Embryonic facial prominence (tissue), 1 donor: ENCODE measurements at regions not wholly inside any gene's neighbourhood (a gene's known extent, or its start where the extent isn't known, plus 50 kb on each side); places are given as distances from the start of the nearest gene placed in this dataset.
"Not testable (repeated sequence)": the region's sequence is repeated elsewhere in the genome, so short reads cannot be mapped to it uniquely, and the experiment has no call there.

Experiments used
- DNase-seq: peaks from one replicate; pipeline ENCODE4 v3.0.0-alpha.2; 2016; ENCODE audit errors: extremely low spot score

- no peak for DNase-seq
These were observed 363.3 kb upstream of the KLF4 start for GRCh38 chr9:107852891-107853290.

- DNase-seq: no peak
These were observed 361.1 kb upstream of the KLF4 start for GRCh38 chr9:107850653-107851052.

- DNase-seq: no peak
These were observed 358.7 kb upstream of the KLF4 start for GRCh38 chr9:107847978-107848964.

- no peak for DNase-seq
These were observed 353.0 kb upstream of the KLF4 start for GRCh38 chr9:107842530-107842929.

GRCh38 chr9:107841076-107841475 is 351.5 kb upstream of the KLF4 start:
- no peak for DNase-seq

GRCh38 chr9:107839371-107839770 is 349.8 kb upstream of the KLF4 start:
- DNase-seq: no peak

- no peak for DNase-seq
These were observed 349.2 kb upstream of the KLF4 start for GRCh38 chr9:107838766-107839165.

GRCh38 chr9:107836300-107836699 is 346.7 kb upstream of the KLF4 start:
- no peak for DNase-seq

- no peak for DNase-seq
These were observed 343.7 kb upstream of the KLF4 start for GRCh38 chr9:107833295-107833694.

GRCh38 chr9:107832871-107833270 is 343.3 kb upstream of the KLF4 start:
- DNase-seq: no peak

- DNase-seq: no peak
These were observed 340.9 kb upstream of the KLF4 start for GRCh38 chr9:107830479-107830878.

GRCh38 chr9:107827884-107828283 is 338.3 kb upstream of the KLF4 start:
- DNase-seq: no peak

GRCh38 chr9:107827304-107827703 is 337.7 kb upstream of the KLF4 start:
- no peak for DNase-seq

GRCh38 chr9:107826688-107826983 is 337.1 kb upstream of the KLF4 start:
- DNase-seq: not testable (repeated sequence)

GRCh38 chr9:107824556-107824955 is 335.0 kb upstream of the KLF4 start:
- no peak for DNase-seq

GRCh38 chr9:107819772-107820565 is 330.4 kb upstream of the KLF4 start:
- no peak for DNase-seq

GRCh38 chr9:107818503-107818829 is 328.9 kb upstream of the KLF4 start:
- DNase-seq: not testable (repeated sequence)

- not testable (repeated sequence) for DNase-seq
These were observed 328.3 kb upstream of the KLF4 start for GRCh38 chr9:107817595-107818502.

- DNase-seq: no peak
These were observed 327.0 kb upstream of the KLF4 start for GRCh38 chr9:107816561-107817021.

GRCh38 chr9:107815782-107816560 is 326.4 kb upstream of the KLF4 start:
- DNase-seq: no peak

- no peak for DNase-seq
These were observed 323.7 kb upstream of the KLF4 start for GRCh38 chr9:107813287-107813686.
